NB4 (cell line): ENCODE measurements at regions not wholly inside any gene's neighbourhood (a gene's known extent, or its start where the extent isn't known, plus 50 kb on each side); places are given as distances from the start of the nearest gene placed in this dataset.
A peak's percentile ranks its signal among the peaks of the same experiment; 100 is the strongest.

ENCODE experiments used
- DNase-seq: peaks from one replicate; pipeline ENCODE4 v3.0.0; 2010; ENCODE audit warnings: low read depth
- H3K4me3 ChIP-seq: one replicate; pipeline ENCODE4 v1.5.1; 2011; ENCODE audit warnings: mild to moderate bottlenecking, low read depth, low read length, moderate library complexity
- MYC ChIP-seq: IDR thresholded peaks from 2 replicates; pipeline ENCODE4 v1.6.1; 2011; ENCODE audit warnings: low read depth, low read length
- POLR2A ChIP-seq: IDR thresholded peaks from 2 replicates; pipeline ENCODE4 v1.6.1; 2011; ENCODE audit warnings: mild to moderate bottlenecking; ENCODE audit not compliant: insufficient read length; ENCODE audit errors: extremely low read depth
- TF ChIP-seq, protein P1 (sequence below): IDR thresholded peaks from one replicate; pipeline ENCODE4 v1.5.1; 2012; ENCODE audit warnings: low read depth, low read length
- TF ChIP-seq, protein P2 (sequence below): IDR thresholded peaks from 2 replicates; pipeline ENCODE4 v1.6.1; 2011; ENCODE audit warnings: low read depth, low read length

DNA sequence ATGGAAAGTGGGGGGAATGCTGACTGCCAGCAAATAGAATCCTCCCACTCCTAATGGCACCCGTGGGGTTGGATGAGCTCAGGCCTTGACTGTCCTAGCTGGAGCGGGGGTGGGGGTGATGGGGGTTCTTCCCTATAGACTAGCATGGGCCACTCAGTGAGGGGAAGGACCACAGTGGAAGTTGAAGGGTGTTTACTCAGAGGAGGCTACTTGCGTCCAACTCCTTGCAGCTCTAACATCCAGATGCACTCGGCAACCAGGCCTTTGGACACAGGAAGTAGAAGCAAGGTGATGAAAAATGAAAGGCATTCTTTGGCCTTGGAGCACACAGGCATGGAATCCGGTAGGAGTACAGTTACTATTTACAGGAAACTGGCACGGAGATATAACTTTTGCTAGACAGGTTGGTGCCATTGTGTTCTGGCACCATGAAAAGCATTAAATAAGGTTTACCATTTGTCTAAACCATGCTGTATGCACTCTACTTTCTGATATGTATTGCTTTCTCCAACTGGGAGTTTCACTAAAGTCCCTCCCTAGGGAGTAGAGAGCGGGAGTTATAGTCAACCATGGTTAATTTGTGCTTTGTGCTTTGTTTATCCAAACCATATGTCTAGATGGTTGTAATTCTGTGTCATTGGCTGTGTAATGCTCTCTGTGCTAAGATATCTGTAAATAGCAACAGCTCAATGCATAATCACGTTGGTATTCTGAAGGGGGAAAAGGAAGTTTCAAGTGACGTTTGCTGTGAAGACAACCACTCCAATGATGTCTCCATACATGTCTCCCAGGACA, 125.3 kb downstream of the TSHZ3 start:
- TF ChIP-seq MYC (no peak), POLR2A (no peak)
- TF ChIP-seq, protein P1, sequence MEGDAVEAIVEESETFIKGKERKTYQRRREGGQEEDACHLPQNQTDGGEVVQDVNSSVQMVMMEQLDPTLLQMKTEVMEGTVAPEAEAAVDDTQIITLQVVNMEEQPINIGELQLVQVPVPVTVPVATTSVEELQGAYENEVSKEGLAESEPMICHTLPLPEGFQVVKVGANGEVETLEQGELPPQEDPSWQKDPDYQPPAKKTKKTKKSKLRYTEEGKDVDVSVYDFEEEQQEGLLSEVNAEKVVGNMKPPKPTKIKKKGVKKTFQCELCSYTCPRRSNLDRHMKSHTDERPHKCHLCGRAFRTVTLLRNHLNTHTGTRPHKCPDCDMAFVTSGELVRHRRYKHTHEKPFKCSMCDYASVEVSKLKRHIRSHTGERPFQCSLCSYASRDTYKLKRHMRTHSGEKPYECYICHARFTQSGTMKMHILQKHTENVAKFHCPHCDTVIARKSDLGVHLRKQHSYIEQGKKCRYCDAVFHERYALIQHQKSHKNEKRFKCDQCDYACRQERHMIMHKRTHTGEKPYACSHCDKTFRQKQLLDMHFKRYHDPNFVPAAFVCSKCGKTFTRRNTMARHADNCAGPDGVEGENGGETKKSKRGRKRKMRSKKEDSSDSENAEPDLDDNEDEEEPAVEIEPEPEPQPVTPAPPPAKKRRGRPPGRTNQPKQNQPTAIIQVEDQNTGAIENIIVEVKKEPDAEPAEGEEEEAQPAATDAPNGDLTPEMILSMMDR: no peak
- TF ChIP-seq, protein P2, sequence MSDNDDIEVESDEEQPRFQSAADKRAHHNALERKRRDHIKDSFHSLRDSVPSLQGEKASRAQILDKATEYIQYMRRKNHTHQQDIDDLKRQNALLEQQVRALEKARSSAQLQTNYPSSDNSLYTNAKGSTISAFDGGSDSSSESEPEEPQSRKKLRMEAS: no peak
- H3K4me3 ChIP-seq: no peak overlapping the region
- no peak for DNase-seq

DNA sequence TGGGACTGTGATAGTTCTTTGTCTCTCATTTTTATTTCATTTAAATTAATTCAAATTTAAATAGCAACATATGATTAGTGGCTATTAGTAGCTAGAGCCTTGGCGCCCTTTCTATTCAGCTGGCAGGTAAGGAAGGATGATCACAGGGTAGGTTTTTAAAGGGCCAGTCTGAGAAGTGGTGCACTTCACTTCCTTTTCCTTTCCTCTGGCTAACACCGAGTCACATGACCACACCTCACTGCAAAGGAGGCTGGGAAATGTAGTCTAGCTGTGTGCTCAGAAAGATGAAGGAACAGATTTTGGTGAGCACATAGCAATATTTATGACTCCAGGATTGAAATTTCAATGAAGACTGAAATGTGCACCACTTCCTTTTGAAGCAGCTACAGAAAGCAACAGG, 128.7 kb downstream of the TSHZ3 start:
- H3K4me3 ChIP-seq: no peak overlapping the region
- TF ChIP-seq POLR2A (no peak), MYC (no peak)
- TF ChIP-seq, protein P2: no peak
- TF ChIP-seq, protein P1: no peak
- peak; percentile 19 for DNase-seq

DNA sequence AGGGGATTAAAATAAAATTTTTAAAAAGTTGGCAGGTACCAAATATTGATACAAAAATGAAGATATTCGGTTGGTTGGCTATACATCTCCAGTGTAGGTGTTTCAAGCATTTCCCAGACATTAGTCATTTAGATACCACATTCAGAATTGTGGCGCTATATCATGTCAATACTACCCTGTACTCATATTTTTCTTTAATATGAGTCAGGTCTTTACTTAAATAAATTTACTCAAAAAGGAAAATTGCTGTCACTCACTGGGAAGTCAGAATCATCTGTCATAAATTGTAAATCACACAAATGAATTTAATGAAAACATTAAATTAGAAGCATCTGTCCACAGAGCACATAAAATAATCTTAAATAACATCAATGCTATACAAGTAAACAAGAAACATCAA, 134.2 kb downstream of the TSHZ3 start:
- no peak for DNase-seq
- TF ChIP-seq, protein P2: no peak
- no peak for TF ChIP-seq POLR2A
- TF ChIP-seq MYC: no peak
- TF ChIP-seq, protein P1: no peak
- H3K4me3 ChIP-seq: no peak overlapping the region

DNA sequence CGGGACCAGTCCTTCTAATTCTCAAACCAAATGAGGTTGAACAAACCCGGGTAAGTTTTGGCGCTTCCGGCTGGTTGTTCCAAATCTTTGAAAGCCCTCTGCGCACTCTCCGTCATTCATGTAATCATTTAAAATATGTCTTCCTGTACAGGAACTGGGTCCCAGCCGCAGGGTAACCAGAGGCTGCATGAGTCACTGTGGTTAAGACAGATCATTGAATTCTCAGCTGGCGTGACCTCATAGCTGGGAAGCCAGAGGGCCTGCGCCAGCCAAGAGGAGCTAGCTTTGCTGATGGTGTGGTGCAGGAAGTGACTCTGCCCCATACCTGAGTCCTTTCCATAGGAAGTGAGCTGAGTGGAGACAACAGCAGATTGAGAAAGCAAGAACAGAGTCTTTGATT, 135.2 kb downstream of the TSHZ3 start:
- DNase-seq: peak; percentile 87
- H3K4me3 ChIP-seq: no peak overlapping the region
- TF ChIP-seq, protein P2: no peak
- TF ChIP-seq MYC: peak; percentile 44
- no peak for TF ChIP-seq POLR2A
- TF ChIP-seq, protein P1: no peak

DNA sequence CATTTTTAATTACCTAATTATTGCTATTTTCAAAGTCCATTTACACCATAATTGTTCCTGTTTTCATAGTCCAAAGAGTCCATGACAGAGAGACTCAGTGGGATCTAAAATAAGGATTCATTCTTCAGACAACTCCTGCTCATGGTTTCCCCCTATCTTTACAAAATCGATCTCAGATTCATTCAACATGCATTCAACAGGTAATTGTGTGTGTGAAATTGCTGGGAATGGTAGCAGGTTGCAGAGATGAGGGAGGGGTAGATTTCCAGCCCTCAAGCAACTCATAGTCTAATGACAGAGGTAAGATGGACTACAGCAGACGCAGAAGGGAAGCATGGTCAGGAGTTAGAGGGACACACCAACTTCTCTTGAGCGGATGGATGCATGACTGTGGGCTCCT, 138.1 kb downstream of the TSHZ3 start:
- TF ChIP-seq POLR2A (no peak), MYC (no peak)
- TF ChIP-seq, protein P2: no peak
- TF ChIP-seq, protein P1: no peak
- no peak for DNase-seq
- no peak overlapping the region for H3K4me3 ChIP-seq
